GM21360 (cell line): ENCODE measurements at regions not wholly inside any gene's neighbourhood (a gene's known extent, or its start where the extent isn't known, plus 50 kb on each side); places are given as distances from the start of the nearest gene placed in this dataset.
A peak's percentile ranks its signal among the peaks of the same experiment; 100 is the strongest.

Source experiments
- ATAC-seq: cut with Tn5 transposase; IDR thresholded peaks from one replicate; pipeline ENCODE4 v1.9.1; 2021; ENCODE audit warnings: mild to moderate bottlenecking, moderate library complexity; ENCODE audit not compliant: unreplicated experiment

DNA sequence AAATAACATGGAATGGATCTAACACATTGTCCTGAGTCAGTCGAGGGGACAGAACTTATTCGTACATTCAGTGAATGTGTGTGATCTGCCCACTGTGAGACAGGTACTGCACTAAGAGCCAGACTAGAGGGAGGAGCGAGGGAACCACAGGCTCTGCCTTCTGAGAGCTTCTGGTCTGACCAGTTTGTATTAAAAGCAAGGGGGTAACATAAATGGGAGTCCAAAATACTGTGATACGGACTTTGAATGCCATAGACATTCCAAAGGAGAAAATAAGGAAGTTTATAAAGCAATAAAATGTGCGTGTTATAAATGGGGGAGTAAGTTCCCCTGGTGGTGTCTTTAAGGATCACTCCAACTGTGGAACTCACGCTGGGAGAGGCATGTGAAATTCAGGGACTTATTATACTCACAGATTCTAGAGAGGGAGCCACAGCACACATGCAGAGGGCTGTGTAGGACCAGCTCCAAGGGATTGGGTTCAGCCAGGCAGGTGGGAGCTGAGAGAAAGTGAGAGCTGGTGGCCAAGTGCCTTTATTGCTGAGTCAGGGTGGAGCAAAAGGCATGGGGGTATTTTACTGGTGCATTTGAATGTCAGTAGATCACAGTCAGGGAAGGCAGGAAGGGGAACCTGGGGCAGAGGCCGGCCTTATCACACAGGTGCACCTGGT lies 186.5 kb upstream of the WWC1 start:
- no peak for ATAC-seq

DNA sequence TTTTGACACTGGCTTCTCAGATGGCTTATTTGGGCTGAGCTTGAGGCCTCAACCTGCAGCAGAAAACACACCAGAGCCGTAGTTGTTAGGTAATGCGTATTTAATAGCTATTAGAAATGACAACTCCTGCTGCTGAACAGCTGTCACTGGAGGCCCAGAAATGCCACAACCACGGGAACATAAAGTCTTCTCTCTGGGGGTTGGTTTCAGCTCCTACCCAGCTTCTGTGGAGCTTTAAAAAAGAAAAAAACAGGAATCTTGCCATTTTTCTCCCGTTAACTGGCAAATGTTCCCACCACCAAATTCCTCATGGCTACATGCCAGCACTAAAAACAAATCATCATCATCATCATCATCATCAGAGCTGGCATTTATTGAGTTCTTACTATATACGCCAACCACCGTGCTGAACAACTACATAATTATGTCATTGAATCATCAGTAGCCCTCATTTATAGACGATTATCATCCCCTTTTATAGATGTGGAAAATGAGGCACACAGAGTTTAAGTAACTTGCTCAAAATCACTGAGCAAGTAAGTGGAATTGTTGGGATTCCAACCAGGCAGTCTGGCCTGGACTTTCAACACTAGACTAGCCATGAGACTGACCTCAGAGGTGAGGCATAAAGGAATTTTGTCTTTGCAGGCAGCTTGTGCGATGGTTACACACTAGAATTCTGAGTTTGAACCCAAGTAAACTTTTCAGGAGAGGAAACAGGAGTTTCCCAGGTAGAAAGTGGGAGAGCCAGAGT lies 185.3 kb upstream of the WWC1 start:
- no peak for ATAC-seq

GRCh38 chr5:168109441-168109840 lies 182.0 kb upstream of the WWC1 start:
- ATAC-seq: no peak

DNA sequence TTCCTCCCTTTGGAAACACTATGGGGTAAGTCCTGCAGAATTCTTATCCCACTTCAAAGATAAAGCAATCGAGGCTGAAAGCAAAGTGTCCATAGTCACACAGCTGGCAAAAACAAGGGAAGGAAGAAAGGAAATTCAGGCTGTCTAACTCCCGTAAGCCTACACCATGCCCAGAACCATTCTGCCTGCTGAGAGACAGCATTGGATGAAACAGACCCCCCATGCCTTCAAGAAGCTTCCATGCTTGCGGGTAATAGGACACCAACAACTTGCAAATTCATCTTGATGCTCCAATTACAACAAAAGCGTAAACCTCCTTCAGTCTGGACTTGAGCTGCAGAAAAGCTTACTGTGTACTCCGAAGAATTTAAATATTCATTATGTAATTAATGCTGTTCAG lies 181.1 kb upstream of the WWC1 start:
- no peak for ATAC-seq

- no peak for ATAC-seq
Measured at GRCh38 chr5:168110870-168111832, 180.3 kb upstream of the WWC1 start.

DNA sequence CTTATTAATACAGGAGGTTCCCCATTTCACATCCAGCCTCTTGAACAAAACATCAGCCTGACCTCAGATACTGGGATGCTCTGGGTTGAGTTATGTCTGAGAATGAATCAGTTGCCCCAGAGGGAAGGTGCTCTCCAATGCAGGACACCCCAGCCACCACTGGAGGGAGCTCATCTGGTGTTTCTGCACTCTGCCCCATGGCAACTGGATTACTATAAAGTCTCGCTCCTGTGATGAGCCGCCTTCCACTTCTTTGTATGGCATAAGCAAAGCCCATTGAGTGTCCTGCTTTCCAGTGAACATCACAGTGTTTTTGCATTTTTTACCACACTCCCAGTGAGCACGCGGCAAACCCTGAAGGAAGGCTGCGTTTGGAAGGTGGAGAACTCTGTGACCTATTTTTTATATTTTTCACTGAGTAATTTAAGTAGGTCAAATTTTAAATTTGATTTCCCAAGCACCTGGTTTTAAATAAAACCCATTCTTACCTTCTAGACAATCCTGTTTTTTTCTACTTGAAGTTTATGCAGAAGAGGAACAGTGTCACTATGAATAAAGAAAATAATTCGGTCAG lies 176.9 kb upstream of the WWC1 start:
- ATAC-seq: peak; percentile 98

- no peak for ATAC-seq
Measured at GRCh38 chr5:168117469-168117868, 174.0 kb upstream of the WWC1 start.

DNA sequence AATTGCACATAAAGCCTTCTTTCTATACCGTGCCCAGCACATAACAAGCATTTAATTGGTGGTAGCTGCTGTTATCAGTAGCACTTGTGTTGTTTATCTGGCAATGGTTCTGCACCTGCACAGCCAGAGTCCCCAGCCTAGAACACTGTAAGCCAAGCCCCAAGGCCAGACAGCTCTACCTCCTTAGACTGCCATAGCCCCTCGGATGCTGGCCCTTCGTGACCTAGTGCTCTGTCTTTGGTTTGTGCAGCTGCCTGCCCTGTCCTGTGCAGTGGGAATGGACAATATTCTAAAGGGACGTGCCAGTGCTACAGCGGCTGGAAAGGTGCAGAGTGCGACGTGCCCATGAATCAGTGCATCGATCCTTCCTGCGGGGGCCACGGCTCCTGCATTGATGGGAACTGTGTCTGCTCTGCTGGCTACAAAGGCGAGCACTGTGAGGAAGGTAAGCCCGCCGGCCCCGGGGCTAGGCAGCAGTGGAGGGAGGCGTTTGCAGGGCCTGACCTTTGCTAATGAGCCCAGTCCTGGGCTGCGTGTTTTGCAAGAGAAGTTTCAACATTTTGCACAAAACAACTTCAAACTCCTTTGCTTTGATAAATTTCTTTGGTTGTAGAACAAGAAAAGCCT lies 173.3 kb upstream of the WWC1 start:
- ATAC-seq: no peak

DNA sequence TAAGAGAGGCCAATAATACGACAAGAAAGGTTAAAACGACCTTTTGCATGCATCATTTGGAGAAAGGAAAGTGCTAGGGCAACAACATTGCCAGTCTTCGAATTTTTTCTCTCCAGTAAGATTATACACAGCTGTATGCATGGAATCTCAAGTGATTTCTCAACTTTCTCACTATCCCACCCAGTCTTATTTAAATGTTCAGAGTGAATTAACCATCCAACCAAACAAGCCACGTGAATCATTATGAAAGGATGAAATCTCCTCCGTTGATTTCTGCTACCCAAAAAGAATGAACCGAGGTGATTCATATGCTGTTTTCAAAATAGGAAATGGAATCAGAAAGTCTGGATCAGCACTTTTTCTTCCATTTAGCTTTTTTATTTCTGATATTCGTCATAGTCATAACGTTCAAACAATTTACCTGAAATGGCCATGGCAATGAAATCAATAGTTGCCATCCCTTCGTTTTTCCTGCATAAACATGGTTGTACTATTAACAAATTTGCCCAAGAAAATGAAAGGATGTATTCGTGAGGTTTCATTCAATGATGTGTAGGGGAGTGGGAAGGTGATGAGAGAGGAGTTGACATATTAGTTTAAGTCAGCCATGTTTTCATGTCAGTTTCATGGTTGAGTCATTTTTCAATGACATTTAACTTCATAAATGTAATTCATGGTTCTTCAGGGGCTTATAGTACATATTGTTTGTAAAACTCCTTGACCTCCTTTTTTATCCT lies 170.9 kb upstream of the WWC1 start:
- ATAC-seq: no peak

DNA sequence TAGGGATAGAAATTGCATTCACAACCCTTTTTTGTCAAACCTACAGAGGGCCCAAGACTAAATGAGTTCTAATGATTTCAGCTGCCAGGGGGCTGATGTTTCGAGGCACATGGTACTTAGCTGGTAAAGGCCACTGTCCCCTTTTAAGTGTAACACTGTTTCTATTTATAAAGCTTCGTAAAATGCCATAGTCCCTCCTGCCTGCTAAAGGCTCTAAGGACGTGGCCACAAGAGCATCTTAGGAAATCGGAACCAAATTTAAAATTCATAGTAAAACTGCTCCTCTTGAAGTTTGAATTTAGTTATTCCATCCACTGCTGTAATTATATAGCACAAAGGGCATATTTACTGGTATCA lies 170.3 kb upstream of the WWC1 start:
- no peak for ATAC-seq

GRCh38 chr5:168123631-168124528 lies 167.6 kb upstream of the WWC1 start:
- ATAC-seq: peak; percentile 99

DNA sequence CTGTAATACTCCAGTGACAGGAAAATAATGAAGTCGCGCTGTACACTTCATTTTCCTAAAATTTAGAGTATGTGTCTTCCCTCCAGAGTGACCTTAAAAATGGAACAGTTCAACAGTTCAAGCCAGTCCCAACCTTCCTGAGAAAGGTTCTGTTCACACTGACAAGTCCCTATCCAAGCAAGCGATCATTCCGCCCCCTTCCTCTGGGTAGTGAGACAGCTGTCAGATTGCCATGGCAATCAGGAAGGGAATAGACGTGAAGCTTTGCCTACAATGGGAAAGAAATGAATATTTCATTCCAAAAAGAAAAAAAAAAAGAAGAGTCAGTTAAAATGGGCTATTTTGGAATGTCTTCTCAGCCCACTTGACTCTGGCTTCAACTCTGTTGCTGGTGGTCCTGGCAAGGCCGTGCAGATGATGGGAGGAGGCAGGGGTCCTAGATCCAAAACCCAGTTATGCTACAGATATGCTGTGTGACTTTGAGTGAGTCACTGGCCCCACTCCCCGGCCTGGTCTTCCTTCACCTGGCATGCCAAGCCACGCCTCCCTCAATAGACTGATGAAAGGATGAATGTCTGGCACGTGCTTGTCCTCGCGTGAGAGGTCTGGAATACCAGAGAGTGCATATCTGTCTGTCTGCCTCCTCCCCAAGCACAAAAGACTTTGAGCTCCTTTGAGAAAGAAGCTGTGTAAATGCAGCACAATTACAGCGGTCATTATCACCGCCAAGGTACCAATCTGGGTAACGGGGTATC lies 165.8 kb upstream of the WWC1 start:
- no peak for ATAC-seq

- ATAC-seq: no peak
Measured at GRCh38 chr5:168126606-168127005, 164.8 kb upstream of the WWC1 start.

GRCh38 chr5:168128111-168128510 lies 163.3 kb upstream of the WWC1 start:
- ATAC-seq: no peak

- no peak for ATAC-seq
Measured at GRCh38 chr5:168128557-168128956, 162.9 kb upstream of the WWC1 start.

- no peak for ATAC-seq
Measured at GRCh38 chr5:168131519-168131918, 159.9 kb upstream of the WWC1 start.

GRCh38 chr5:168132241-168132641 lies 159.2 kb upstream of the WWC1 start:
- no peak for ATAC-seq

GRCh38 chr5:168135897-168136296 lies 155.5 kb upstream of the WWC1 start:
- ATAC-seq: peak; percentile 98
